Activated CD8-positive, alpha-beta memory T cell treated with anti-CD3 and anti-CD28 coated beads, Interleukin-2, amount 10 ng/mL, durations not matched to agents 7 days and 5 days (primary cell): ENCODE measurements at regions not wholly inside any gene's neighbourhood (a gene's known extent, or its start where the extent isn't known, plus 50 kb on each side); places are given as distances from the start of the nearest gene placed in this dataset.
A peak's percentile ranks its signal among the peaks of the same experiment; 100 is the strongest.
"Not testable (repeated sequence)": the region's sequence is repeated elsewhere in the genome, so short reads cannot be mapped to it uniquely, and the experiment has no call there.

Source experiments
- ATAC-seq: fragments of 150-1000 bp; cut with Tn5 transposase; one replicate; pipeline ENCODE4 v1.10.0; 2021; ENCODE audit warnings: moderate library complexity
- CTCF ChIA-PET: fragments of 350-600 bp; sonication (Branson Sonifier 250); formaldehyde crosslinking; loops from one replicate; lab custom pipeline; 2021; ENCODE audit warnings: antibody characterized with exemption; lab: Charles Lee
- DNase-seq: peaks from one replicate; pipeline ENCODE4 v3.0.0-alpha.2; 2020
- H3K27ac Mint-ChIP-seq: one replicate; pipeline ENCODE4 v1.8.0; 2021; ENCODE audit warnings: mild to moderate bottlenecking, mixed read lengths
- H3K27me3 Mint-ChIP-seq: one replicate; pipeline ENCODE4 v1.8.0; 2021; ENCODE audit warnings: mixed read lengths
- H3K36me3 Mint-ChIP-seq: one replicate; pipeline ENCODE4 v1.8.0; 2021; ENCODE audit warnings: mild to moderate bottlenecking, mixed read lengths
- H3K4me1 Mint-ChIP-seq: one replicate; pipeline ENCODE4 v1.8.0; 2021; ENCODE audit warnings: mixed read lengths
- H3K4me3 Mint-ChIP-seq: one replicate; pipeline ENCODE4 v1.8.0; 2021; ENCODE audit warnings: mild to moderate bottlenecking, moderate library complexity, mixed read lengths
- H3K9me3 Mint-ChIP-seq: one replicate; pipeline ENCODE4 v1.8.0; 2022; ENCODE audit warnings: low read depth, mixed read lengths

DNA sequence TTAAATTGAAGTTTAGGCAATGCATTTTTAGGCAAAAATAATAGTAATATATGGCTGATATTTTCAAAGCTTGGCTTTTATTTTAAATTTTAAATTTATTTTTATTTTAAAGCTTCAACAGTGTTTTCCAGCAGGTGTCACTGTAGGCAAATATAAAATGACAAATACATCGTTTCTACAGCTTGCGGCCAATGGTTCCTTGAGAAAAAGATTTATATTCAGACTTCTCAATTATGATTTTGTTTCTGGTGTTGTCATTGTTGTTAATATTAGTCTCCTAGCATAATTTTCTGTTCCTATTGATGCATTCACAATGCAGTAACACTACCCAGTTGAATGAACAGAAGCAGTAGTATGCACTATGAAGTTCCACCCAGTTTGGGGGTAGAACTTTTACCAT lies 220.7 kb upstream of the DNAJC19 start:
- H3K9me3 Mint-ChIP-seq = no peaks in the 10 kb centered on the region
- no peak for ATAC-seq
- H3K27me3 Mint-ChIP-seq = peaks cover 5% of the 10 kb centered on the region
- no peak overlapping the region for H3K27ac Mint-ChIP-seq
- DNase-seq = no peak
- CTCF ChIA-PET = interaction anchor here (0.7 to 2.4 kb wide), 3 partner anchors 490 to 1474 kb away, joined by 3 to 11 read pairs (median 5); no protein-coding TSS in a partner anchor
- H3K4me1 Mint-ChIP-seq = no peaks in the 10 kb centered on the region
- no peaks in the 10 kb centered on the region for H3K36me3 Mint-ChIP-seq
- no peak overlapping the region for H3K4me3 Mint-ChIP-seq

DNA sequence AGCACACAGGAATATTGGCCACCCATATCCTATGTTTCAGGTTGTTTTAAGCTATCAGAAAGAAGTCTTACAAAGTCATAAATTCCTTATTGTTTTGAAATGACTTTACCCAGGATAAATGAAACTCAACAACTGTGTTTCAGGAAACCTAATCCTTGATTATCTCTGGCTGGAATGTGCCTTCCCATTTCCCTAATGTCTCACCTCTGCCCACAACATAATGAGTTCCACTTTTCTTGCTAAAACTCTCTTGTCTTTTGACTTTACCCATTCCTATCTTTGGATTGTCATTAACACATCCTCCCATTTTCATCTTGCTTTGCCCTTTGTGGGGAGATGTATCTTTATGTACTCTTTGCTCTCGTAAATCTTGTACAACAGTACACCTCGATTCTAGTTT lies 200.0 kb upstream of the DNAJC19 start:
- DNase-seq (no peak), ATAC-seq (no peak)
- CTCF ChIA-PET = no interaction called here
- Mint-ChIP-seq H3K27me3 (no peaks in the 10 kb centered on the region), H3K9me3 (no peaks in the 10 kb centered on the region), H3K4me1 (no peaks in the 10 kb centered on the region), H3K27ac (no peak overlapping the region), H3K4me3 (no peak overlapping the region), H3K36me3 (no peaks in the 10 kb centered on the region)

DNA sequence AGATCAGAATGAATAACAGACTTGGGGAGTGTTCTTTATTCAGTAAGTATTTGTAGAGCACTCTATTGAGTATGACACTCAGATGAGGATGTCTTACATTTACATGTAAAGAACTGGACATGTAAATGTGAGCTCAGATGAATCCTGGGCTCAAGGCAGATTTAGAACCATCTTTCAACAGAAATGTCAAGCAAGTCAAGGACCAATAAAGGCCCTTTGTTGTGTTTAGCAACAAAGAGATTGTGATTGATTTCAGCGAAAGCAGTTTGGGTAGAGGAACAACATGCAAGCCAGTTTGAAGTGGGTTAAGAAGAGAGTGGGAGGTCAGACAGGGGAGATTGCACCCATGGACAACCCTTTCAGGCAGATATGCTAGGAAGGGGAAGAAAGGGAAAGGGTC lies 194.2 kb upstream of the DNAJC19 start:
- CTCF ChIA-PET = no interaction called here
- ATAC-seq = no peak
- no peaks in the 10 kb centered on the region for H3K27me3 Mint-ChIP-seq

DNA sequence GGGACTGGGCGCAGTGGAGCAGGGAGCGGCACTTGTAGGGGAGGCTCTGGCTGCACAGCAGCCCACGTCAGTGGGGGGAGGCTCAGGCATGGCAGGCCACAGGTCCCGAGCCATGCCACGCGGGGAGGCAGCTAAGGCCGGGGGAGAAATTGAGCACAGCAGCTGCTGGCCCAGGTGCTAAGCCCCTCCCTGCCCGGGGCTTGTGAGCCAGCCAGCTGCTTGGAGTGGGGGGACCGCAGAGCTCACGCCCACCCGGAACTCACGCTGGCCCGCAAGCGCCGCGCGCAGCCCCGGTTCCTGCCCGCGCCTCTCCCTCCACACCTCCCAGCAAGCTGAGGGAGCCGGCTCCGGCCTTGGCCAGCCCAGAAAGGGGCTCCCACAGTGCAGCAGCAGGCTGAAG lies 193.5 kb upstream of the DNAJC19 start:
- H3K36me3 Mint-ChIP-seq, H3K4me3 Mint-ChIP-seq, H3K9me3 Mint-ChIP-seq, DNase-seq, ATAC-seq, H3K4me1 Mint-ChIP-seq, H3K27me3 Mint-ChIP-seq, H3K27ac Mint-ChIP-seq, CTCF ChIA-PET: not testable (repeated sequence)

More for the DNA sequence above, 194.2 kb upstream of the DNAJC19 start:
- DNase-seq = no peak
- no peak overlapping the region for H3K27ac Mint-ChIP-seq
- H3K4me3 Mint-ChIP-seq = no peak overlapping the region
- no peaks in the 10 kb centered on the region for H3K4me1 Mint-ChIP-seq
- H3K36me3 Mint-ChIP-seq = no peaks in the 10 kb centered on the region
- no peaks in the 10 kb centered on the region for H3K9me3 Mint-ChIP-seq

DNA sequence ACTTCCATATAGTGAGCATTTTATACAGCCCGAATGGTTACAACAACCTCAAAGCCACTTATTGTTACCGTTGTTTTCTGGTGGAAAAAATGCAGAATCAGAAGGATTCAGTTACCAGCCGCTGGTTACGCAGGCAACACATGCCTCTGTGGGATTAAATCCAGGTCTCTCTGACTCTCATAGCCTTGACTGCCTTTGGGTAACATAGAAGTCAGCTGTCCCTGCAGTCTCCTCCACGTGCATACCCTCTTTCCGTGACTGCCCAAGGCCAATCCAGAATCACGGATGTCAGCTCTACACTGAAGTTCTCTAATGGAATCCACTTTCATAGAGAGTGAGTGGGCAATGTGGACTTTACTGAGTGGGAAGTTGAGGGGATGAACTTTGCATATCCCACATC lies 189.5 kb upstream of the DNAJC19 start:
- no peak overlapping the region for H3K27ac Mint-ChIP-seq
- no peaks in the 10 kb centered on the region for H3K36me3 Mint-ChIP-seq
- no peaks in the 10 kb centered on the region for H3K27me3 Mint-ChIP-seq
- H3K4me1 Mint-ChIP-seq = no peaks in the 10 kb centered on the region
- ATAC-seq = no peak
- no peaks in the 10 kb centered on the region for H3K9me3 Mint-ChIP-seq
- H3K4me3 Mint-ChIP-seq = no peak overlapping the region
- DNase-seq = no peak
- CTCF ChIA-PET = no interaction called here

DNA sequence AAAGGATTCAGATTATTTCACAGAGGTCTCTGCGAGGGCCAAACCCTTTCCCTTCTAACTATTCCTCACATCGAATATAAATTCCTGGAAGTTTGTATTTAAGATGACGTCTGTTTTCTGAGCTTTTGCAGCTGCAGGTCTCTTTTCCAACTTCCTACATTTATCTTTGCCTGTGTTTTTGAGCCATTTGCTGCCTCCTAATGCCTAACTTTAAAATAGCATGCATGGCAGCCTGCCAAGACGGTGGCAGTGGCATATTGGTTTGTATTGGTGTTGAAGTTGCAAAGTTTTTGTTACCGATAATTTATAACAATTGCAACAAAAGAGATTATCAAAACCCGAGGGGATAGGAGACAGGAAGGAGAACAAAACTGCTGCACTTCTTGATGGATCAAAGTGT lies 187.1 kb upstream of the DNAJC19 start:
- no peaks in the 10 kb centered on the region for H3K4me1 Mint-ChIP-seq
- no peaks in the 10 kb centered on the region for H3K36me3 Mint-ChIP-seq
- CTCF ChIA-PET = no interaction called here
- H3K27me3 Mint-ChIP-seq = no peaks in the 10 kb centered on the region
- H3K27ac Mint-ChIP-seq = no peak overlapping the region
- no peaks in the 10 kb centered on the region for H3K9me3 Mint-ChIP-seq
- DNase-seq (no peak), ATAC-seq (no peak)
- H3K4me3 Mint-ChIP-seq = no peak overlapping the region

- Mint-ChIP-seq H3K27ac (no peak overlapping the region), H3K4me3 (no peak overlapping the region), H3K9me3 (no peaks in the 10 kb centered on the region), H3K36me3 (no peaks in the 10 kb centered on the region), H3K27me3 (no peaks in the 10 kb centered on the region), H3K4me1 (no peaks in the 10 kb centered on the region)
- ATAC-seq (no peak), DNase-seq (no peak)
- CTCF ChIA-PET = no interaction called here
Measured at GRCh38 chr3:181174676-181175233, 185.2 kb upstream of the DNAJC19 start.

- no peak for DNase-seq
- ATAC-seq = no peak
- CTCF ChIA-PET = no interaction called here
Measured at GRCh38 chr3:181174022-181174421, 184.5 kb upstream of the DNAJC19 start.

DNA sequence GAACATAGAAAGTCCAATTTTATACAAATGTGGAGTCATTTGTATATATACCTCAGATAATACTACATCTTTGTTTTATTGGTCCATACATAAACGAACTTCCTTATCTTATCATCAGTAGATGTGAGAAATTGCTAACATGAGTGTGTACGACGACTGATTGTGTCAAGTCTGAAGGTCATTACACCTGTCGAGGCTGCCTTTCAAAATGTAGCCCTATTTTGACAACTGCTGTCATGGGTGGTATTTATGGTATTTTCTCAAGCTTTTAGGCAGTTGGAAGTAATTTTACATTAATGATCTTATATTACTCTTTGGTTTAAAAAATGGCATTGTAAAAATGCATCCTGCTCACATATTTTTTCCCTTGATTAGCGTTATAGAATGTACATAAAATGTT lies 183.7 kb upstream of the DNAJC19 start:
- H3K27ac Mint-ChIP-seq = no peak overlapping the region
- no peaks in the 10 kb centered on the region for H3K36me3 Mint-ChIP-seq

More at GRCh38 chr3:181174022-181174421, 184.5 kb upstream of the DNAJC19 start:
- Mint-ChIP-seq H3K27ac (no peak overlapping the region), H3K36me3 (no peaks in the 10 kb centered on the region), H3K9me3 (no peaks in the 10 kb centered on the region), H3K4me1 (no peaks in the 10 kb centered on the region), H3K4me3 (no peak overlapping the region), H3K27me3 (no peaks in the 10 kb centered on the region)

DNA sequence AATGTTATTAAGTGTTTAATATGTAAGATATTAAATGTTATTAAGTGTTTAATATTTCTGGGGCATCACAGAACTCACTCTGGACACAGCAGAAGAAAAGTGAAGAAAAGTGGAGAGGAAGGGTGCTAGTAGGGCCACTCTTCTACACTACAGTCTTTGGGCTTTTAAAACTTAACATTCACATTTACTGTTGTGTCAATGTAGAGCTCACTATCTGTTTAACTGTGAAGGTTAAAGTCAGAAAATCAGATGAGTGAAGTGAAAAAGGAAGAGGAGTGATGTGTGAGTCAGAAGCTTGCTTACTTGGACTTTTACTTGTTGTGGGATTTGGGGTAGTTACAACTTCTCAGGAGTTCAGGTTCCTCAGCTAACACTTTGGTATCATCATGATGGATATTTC lies 145.3 kb upstream of the DNAJC19 start:
- H3K27me3 Mint-ChIP-seq = no peaks in the 10 kb centered on the region
- no peaks in the 10 kb centered on the region for H3K36me3 Mint-ChIP-seq
- DNase-seq (no peak), ATAC-seq (no peak)
- CTCF ChIA-PET = no interaction called here
- no peak overlapping the region for H3K4me3 Mint-ChIP-seq
- H3K9me3 Mint-ChIP-seq = no peaks in the 10 kb centered on the region
- H3K27ac Mint-ChIP-seq = no peak overlapping the region
- no peaks in the 10 kb centered on the region for H3K4me1 Mint-ChIP-seq

More for the DNA sequence above, 183.7 kb upstream of the DNAJC19 start:
- Mint-ChIP-seq H3K4me1 (no peaks in the 10 kb centered on the region), H3K9me3 (no peaks in the 10 kb centered on the region), H3K27me3 (no peaks in the 10 kb centered on the region), H3K4me3 (no peak overlapping the region)
- DNase-seq (no peak), ATAC-seq (no peak)
- CTCF ChIA-PET = no interaction called here

DNA sequence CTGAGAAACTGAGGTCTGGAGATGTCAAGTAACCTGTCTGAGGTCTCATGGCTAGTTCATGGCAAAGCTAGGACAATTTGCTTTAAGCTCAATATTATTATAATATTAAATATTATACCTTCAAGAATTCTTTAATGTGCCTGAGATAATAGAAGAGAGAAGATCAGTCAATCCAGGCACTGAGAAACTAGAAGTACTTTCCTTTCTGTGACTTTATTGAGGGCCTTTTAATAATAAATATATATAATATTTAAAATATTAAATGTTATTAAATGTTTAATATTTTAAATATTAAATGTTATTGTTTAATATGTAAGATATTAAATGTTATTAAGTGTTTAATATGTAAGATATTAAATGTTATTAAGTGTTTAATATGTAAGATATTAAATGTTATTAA lies 144.3 kb upstream of the DNAJC19 start:
- H3K4me1 Mint-ChIP-seq = no peaks in the 10 kb centered on the region
- no peaks in the 10 kb centered on the region for H3K9me3 Mint-ChIP-seq
- CTCF ChIA-PET = no interaction called here
- ATAC-seq = no peak
- no peak overlapping the region for H3K4me3 Mint-ChIP-seq
- no peak for DNase-seq
- no peak overlapping the region for H3K27ac Mint-ChIP-seq
- H3K36me3 Mint-ChIP-seq = no peaks in the 10 kb centered on the region
- H3K27me3 Mint-ChIP-seq = no peaks in the 10 kb centered on the region

GRCh38 chr3:181105646-181106045 lies 116.1 kb upstream of the DNAJC19 start:
- Mint-ChIP-seq H3K9me3 (peaks cover 5% of the 10 kb centered on the region), H3K4me3 (no peak overlapping the region), H3K4me1 (no peaks in the 10 kb centered on the region), H3K36me3 (no peaks in the 10 kb centered on the region), H3K27me3 (no peaks in the 10 kb centered on the region), H3K27ac (no peak overlapping the region)
- CTCF ChIA-PET = no interaction called here
- no peak for DNase-seq
- ATAC-seq = no peak

GRCh38 chr3:181103605-181104004 lies 114.1 kb upstream of the DNAJC19 start:
- DNase-seq = peak; percentile 40
- CTCF ChIA-PET = interaction anchor here (0.6 kb wide), 1 partner anchor 446 kb away, joined by 3 read pairs; no protein-coding TSS in a partner anchor
- H3K27ac Mint-ChIP-seq = no peak overlapping the region
- H3K9me3 Mint-ChIP-seq = peaks cover 5% of the 10 kb centered on the region
- no peaks in the 10 kb centered on the region for H3K36me3 Mint-ChIP-seq
- H3K27me3 Mint-ChIP-seq = no peaks in the 10 kb centered on the region
- H3K4me1 Mint-ChIP-seq = no peaks in the 10 kb centered on the region
- no peak overlapping the region for H3K4me3 Mint-ChIP-seq
- peak; percentile 42 for ATAC-seq

GRCh38 chr3:181086011-181086410 lies 96.5 kb upstream of the DNAJC19 start:
- Mint-ChIP-seq H3K36me3 (no peaks in the 10 kb centered on the region), H3K4me3 (no peak overlapping the region), H3K27ac (no peak overlapping the region), H3K4me1 (no peaks in the 10 kb centered on the region), H3K9me3 (no peaks in the 10 kb centered on the region), H3K27me3 (no peaks in the 10 kb centered on the region)
- CTCF ChIA-PET = no interaction called here
- no peak for ATAC-seq
- DNase-seq = no peak

- Mint-ChIP-seq H3K36me3 (no peaks in the 10 kb centered on the region), H3K4me1 (no peaks in the 10 kb centered on the region), H3K27ac (no peak overlapping the region), H3K4me3 (no peak overlapping the region), H3K9me3 (no peaks in the 10 kb centered on the region), H3K27me3 (no peaks in the 10 kb centered on the region)
- CTCF ChIA-PET = no interaction called here
- DNase-seq (no peak), ATAC-seq (no peak)
Measured at GRCh38 chr3:181081930-181082329, 92.4 kb upstream of the DNAJC19 start.
